Endothelial cell of umbilical vein (primary cell): ENCODE measurements at regions not wholly inside any gene's neighbourhood (a gene's known extent, or its start where the extent isn't known, plus 50 kb on each side); places are given as distances from the start of the nearest gene placed in this dataset.

ENCODE experiments used
- BruUV-seq: library from RNA; stranded (reverse); fragments of 400-500 nt; replicated peaks from 2 replicates; lab custom pipeline; 2021; lab: Mats Ljungman, UMichigan
- CTCF ChIA-PET: fragments of 300-600, 350-600 bp; sonication (Branson Sonifier 250); formaldehyde crosslinking; loops from one replicate; lab custom pipeline; 2021; ENCODE audit warnings: antibody characterized with exemption, inconsistent platforms; lab: Charles Lee
- POLR2A ChIA-PET: fragments of 300-600, 350-600 bp; sonication (Branson Sonifier 250); formaldehyde crosslinking; loops from one replicate; lab custom pipeline; 2021; ENCODE audit warnings: antibody characterized with exemption, inconsistent platforms; lab: Charles Lee
- DNase-seq: peaks from one replicate; pipeline ENCODE4 v3.0.0-alpha.2; 2011; ENCODE audit warnings: low read depth, low spot score
- FAIRE-seq: peaks from 2 replicates; lab custom pipeline; 2011; peaks lifted over from hg19 to GRCh38; lab: Jason Lieb, UNC
- H2AFZ ChIP-seq: 2 replicates; pipeline ENCODE4 v1.6.0; 2012; ENCODE audit warnings: low read depth, low read length, control low read depth, inconsistent platforms
- H3K27ac ChIP-seq: 2 replicates; pipeline ENCODE4 v1.5.1; 2011; ENCODE audit warnings: low read depth, mild to moderate bottlenecking, control low read depth, low read length, moderate library complexity; ENCODE audit not compliant: insufficient read depth
- H3K27me3 ChIP-seq, 2 experiments: 2 replicates each; pipeline versions ENCODE4 v1.6.0 to v1.6.1; 2011; ENCODE audit warnings: low read length in 2 of 2, mixed read lengths in 1 of 2; ENCODE audit not compliant: control insufficient read depth in 2 of 2, insufficient read depth in 2 of 2
- H3K36me3 ChIP-seq, 2 experiments: 2 replicates in 1 of 2; 3 replicates in 1 of 2; pipeline ENCODE4 v1.5.1; 2011; ENCODE audit warnings: low read length in 2 of 2, mild to moderate bottlenecking in 1 of 2, moderate library complexity in 1 of 2; ENCODE audit not compliant: control insufficient read depth in 2 of 2, insufficient read depth in 2 of 2; ENCODE audit errors: extremely low read depth in 1 of 2
- H3K4me1 ChIP-seq: 3 replicates; pipeline ENCODE4 v1.5.1; 2011; ENCODE audit warnings: mild to moderate bottlenecking, low read length; ENCODE audit not compliant: control insufficient read depth, insufficient read depth; ENCODE audit errors: extremely low read depth
- H3K4me2 ChIP-seq: 2 replicates; pipeline ENCODE4 v1.6.1; 2011; ENCODE audit warnings: low read length, control low read depth, mixed read lengths; ENCODE audit not compliant: insufficient read depth
- H3K4me3 ChIP-seq, 3 experiments: fragments of 200-600 bp in 1 of 3; sonication (generic), shearing (Covaris generic) in 1 of 3; replicated peaks in 1 of 3; 2 replicates each; pipeline ENCODE4 v1.5.1; 2011 to 2016; ENCODE audit warnings: control low read depth in 3 of 3, low read length in 3 of 3, mild to moderate bottlenecking in 2 of 3, inconsistent platforms in 1 of 3, low read depth in 1 of 3, moderate library complexity in 1 of 3; ENCODE audit not compliant: insufficient read depth in 1 of 3
- H3K79me2 ChIP-seq: 2 replicates; pipeline ENCODE4 v1.6.0; 2012; ENCODE audit warnings: low read length, inconsistent platforms; ENCODE audit not compliant: control insufficient read depth, insufficient read depth
- H3K9ac ChIP-seq: replicated peaks from 2 replicates; pipeline ENCODE3; 2011; ENCODE audit warnings: low read length, control low read depth; ENCODE audit not compliant: insufficient read depth; ENCODE audit errors: extremely low read depth
- H3K9me1 ChIP-seq: replicated peaks from 3 replicates; pipeline ENCODE4 v1.6.0; 2011; ENCODE audit warnings: mild to moderate bottlenecking, low read length; ENCODE audit not compliant: control insufficient read depth, insufficient read depth; ENCODE audit errors: extremely low read depth
- H3K9me3 ChIP-seq: replicated peaks from 2 replicates; pipeline ENCODE4 v1.5.1; 2012; ENCODE audit warnings: low read length, inconsistent platforms; ENCODE audit not compliant: control insufficient read depth, insufficient read depth
- H4K20me1 ChIP-seq: replicated peaks from 2 replicates; pipeline ENCODE3; 2011; ENCODE audit warnings: mild to moderate bottlenecking, low read length; ENCODE audit not compliant: control insufficient read depth, insufficient read depth; ENCODE audit errors: extremely low read depth
- EZH2 ChIP-seq: IDR thresholded peaks from 2 replicates; pipeline ENCODE4 v1.6.1; 2012; ENCODE audit warnings: borderline replicate concordance, low read depth, mild to moderate bottlenecking, moderate library complexity, low read length, inconsistent platforms; ENCODE audit not compliant: severe bottlenecking
- FOS ChIP-seq: IDR thresholded peaks from 2 replicates; pipeline ENCODE4 v1.6.1; 2011; ENCODE audit warnings: mild to moderate bottlenecking, low read length, moderate library complexity, borderline replicate concordance; ENCODE audit not compliant: insufficient read depth
- GATA2 ChIP-seq: IDR thresholded peaks from 2 replicates; pipeline ENCODE4 v1.7.0; 2011; ENCODE audit warnings: low read depth, mild to moderate bottlenecking, moderate library complexity, mixed read lengths, low read length; ENCODE audit not compliant: insufficient read length, insufficient read depth
- JUN ChIP-seq: IDR thresholded peaks from 2 replicates; pipeline ENCODE4 v1.6.1; 2011; ENCODE audit warnings: borderline replicate concordance, low read depth; ENCODE audit not compliant: insufficient read length, insufficient read depth
- MYC ChIP-seq: IDR thresholded peaks from one replicate; pipeline ENCODE4 v1.6.1; 2011; ENCODE audit warnings: mild to moderate bottlenecking, low read depth, low read length
- POLR2A ChIP-seq: IDR thresholded peaks from 2 replicates; pipeline ENCODE4 v1.6.1; 2012; ENCODE audit warnings: low read depth, mild to moderate bottlenecking, control low read depth, low read length
- POLR2AphosphoS5 ChIP-seq: IDR thresholded peaks from 2 replicates; pipeline ENCODE4 v1.6.1; 2012; ENCODE audit warnings: low read depth, mild to moderate bottlenecking, control low read depth, low read length, moderate library complexity; ENCODE audit not compliant: insufficient read depth
- dilution Hi-C: fragments of 300-500 bp; cut with MboI; formaldehyde crosslinking; loops from one replicate; pipeline ENCODE4 v1.15.0; 2019; ENCODE audit warnings: low sequenced_read_pairs; ENCODE audit not compliant: extremely low pct_ligation_motif_present
- intact Hi-C: fragments of 100-400 bp; cut with micrococcal nuclease; formaldehyde crosslinking; loops from one replicate; pipeline ENCODE4 v1.10.0; 2022
- TF ChIP-seq, protein P1 (sequence below), 2 donors: IDR thresholded peaks; 1 replicate in 1 of 2; 2 replicates in 1 of 2; pipeline ENCODE4 v1.5.1; 2011; ENCODE audit warnings: low read length in 2 of 2, mild to moderate bottlenecking in 2 of 2, moderate library complexity in 2 of 2, control low read depth in 1 of 2, inconsistent platforms in 1 of 2, low read depth in 1 of 2; ENCODE audit not compliant: insufficient read depth in 1 of 2; ENCODE audit errors: extremely low read depth in 1 of 2

- FAIRE-seq (no peak), DNase-seq (no peak)
- no peak overlapping the region for H3K27ac ChIP-seq
- no peak overlapping the region for H2AFZ ChIP-seq
- no peak overlapping the region for H3K9ac ChIP-seq
- H3K36me3 ChIP-seq = no peaks in the 10 kb centered on the region
- BruUV-seq = no TSS peak
- dilution Hi-C loops = no loop called here
- H3K4me1 ChIP-seq = peaks cover 8% of the 10 kb centered on the region
- TF ChIP-seq GATA2 = no peak
- TF ChIP-seq MYC = no peak
- TF ChIP-seq, protein P1, sequence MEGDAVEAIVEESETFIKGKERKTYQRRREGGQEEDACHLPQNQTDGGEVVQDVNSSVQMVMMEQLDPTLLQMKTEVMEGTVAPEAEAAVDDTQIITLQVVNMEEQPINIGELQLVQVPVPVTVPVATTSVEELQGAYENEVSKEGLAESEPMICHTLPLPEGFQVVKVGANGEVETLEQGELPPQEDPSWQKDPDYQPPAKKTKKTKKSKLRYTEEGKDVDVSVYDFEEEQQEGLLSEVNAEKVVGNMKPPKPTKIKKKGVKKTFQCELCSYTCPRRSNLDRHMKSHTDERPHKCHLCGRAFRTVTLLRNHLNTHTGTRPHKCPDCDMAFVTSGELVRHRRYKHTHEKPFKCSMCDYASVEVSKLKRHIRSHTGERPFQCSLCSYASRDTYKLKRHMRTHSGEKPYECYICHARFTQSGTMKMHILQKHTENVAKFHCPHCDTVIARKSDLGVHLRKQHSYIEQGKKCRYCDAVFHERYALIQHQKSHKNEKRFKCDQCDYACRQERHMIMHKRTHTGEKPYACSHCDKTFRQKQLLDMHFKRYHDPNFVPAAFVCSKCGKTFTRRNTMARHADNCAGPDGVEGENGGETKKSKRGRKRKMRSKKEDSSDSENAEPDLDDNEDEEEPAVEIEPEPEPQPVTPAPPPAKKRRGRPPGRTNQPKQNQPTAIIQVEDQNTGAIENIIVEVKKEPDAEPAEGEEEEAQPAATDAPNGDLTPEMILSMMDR (IDR thresholded peaks at IDR 0.05; ENCODE audit: extremely low read depth in 1 of 2, insufficient read depth in 1 of 2, low read depth in 1 of 2, low read length in 2 of 2) = no peak
- TF ChIP-seq EZH2 = no peak
- no peak for TF ChIP-seq POLR2A
- no peak for TF ChIP-seq POLR2AphosphoS5
- TF ChIP-seq FOS = no peak
- TF ChIP-seq JUN = no peak
- CTCF ChIA-PET = interaction anchor here (1.9 kb wide), 1 partner anchor 21 kb away, joined by 7 read pairs; no protein-coding TSS in a partner anchor
- H3K9me3 ChIP-seq = no peaks in the 10 kb centered on the region
- H3K4me3 ChIP-seq = no peak overlapping the region
- peaks cover 2% of the 10 kb centered on the region for H3K9me1 ChIP-seq
- intact Hi-C loops = no loop called here
- H3K27me3 ChIP-seq = no peaks in the 10 kb centered on the region
- H3K4me2 ChIP-seq = no peak overlapping the region
- H4K20me1 ChIP-seq = no peaks in the 10 kb centered on the region
- POLR2A ChIA-PET = no interaction called here
- no peaks in the 10 kb centered on the region for H3K79me2 ChIP-seq
These were observed 90.1 kb upstream of the FAM169A start for GRCh38 chr5:74956278-74956677.
